Astrocyte of the spinal cord (primary cell): ENCODE measurements at regions not wholly inside any gene's neighbourhood (a gene's known extent, or its start where the extent isn't known, plus 50 kb on each side); places are given as distances from the start of the nearest gene placed in this dataset.

Experiments used
- DNase-seq: peaks from one replicate; pipeline ENCODE4 v3.0.0; 2011; ENCODE audit warnings: low read depth, low spot score
- H3K4me3 ChIP-seq: 2 replicates; pipeline ENCODE4 v1.5.1; 2011; ENCODE audit warnings: low read depth, mild to moderate bottlenecking, low read length, moderate library complexity
- CTCF ChIP-seq: IDR thresholded peaks from 2 replicates; pipeline ENCODE4 v1.5.1; 2012; ENCODE audit warnings: low read depth, mild to moderate bottlenecking, low read length, inconsistent platforms
- in situ Hi-C: cut with HindIII; loops from 2 replicates; pipeline ENCODE4 v1.10.0; 2017; ENCODE audit warnings: low sequenced_read_pairs

GRCh38 chr10:94281654-94282053 is 81.1 kb downstream of the NOC3L start:
- DNase-seq, result no peak
- no peak for TF ChIP-seq CTCF
- no peak overlapping the region for H3K4me3 ChIP-seq
- in situ Hi-C loops, result no loop called here

GRCh38 chr10:94282369-94282768 is 80.4 kb downstream of the NOC3L start:
- no peak for TF ChIP-seq CTCF
- in situ Hi-C loops, result no loop called here
- DNase-seq, result no peak
- H3K4me3 ChIP-seq, result no peak overlapping the region
